Neural cell (in vitro differentiated cells): ENCODE measurements at regions not wholly inside any gene's neighbourhood (a gene's known extent, or its start where the extent isn't known, plus 50 kb on each side); places are given as distances from the start of the nearest gene placed in this dataset.

Source experiments
- H2AFZ ChIP-seq: fragments of 200-600, 300-800 bp; sonication (generic), shearing (Covaris generic); 2 replicates; pipeline ENCODE4 v1.6.0; 2014; ENCODE audit warnings: low read depth, mild to moderate bottlenecking, antibody characterized with exemption, low read length, moderate library complexity
- H3F3A ChIP-seq: fragments of 200-600 bp; shearing (Covaris generic); 2 replicates; pipeline ENCODE4 v1.6.1; 2016; ENCODE audit warnings: mild to moderate bottlenecking, moderate library complexity, mixed read lengths, antibody characterized with exemption, low read length; ENCODE audit not compliant: insufficient read depth, poor library complexity, severe bottlenecking
- H3K27ac ChIP-seq: fragments of 200-600, 300-800 bp; sonication (generic), shearing (Covaris generic); 2 replicates; pipeline ENCODE4 v1.5.1; 2014; ENCODE audit warnings: mild to moderate bottlenecking, low read length, moderate library complexity
- H3K27me3 ChIP-seq: fragments of 300-800, 200-600 bp; sonication (generic), shearing (Covaris generic); 2 replicates; pipeline ENCODE4 v1.6.0; 2014; ENCODE audit warnings: mild to moderate bottlenecking, low read depth, low read length, moderate library complexity; ENCODE audit not compliant: insufficient read depth
- H3K36me3 ChIP-seq: fragments of 300-800, 200-600 bp; sonication (generic), shearing (Covaris generic); 2 replicates; pipeline ENCODE4 v1.5.1; 2014; ENCODE audit warnings: mild to moderate bottlenecking, antibody characterized with exemption, low read length, moderate library complexity; ENCODE audit not compliant: insufficient read depth
- H3K4me2 ChIP-seq: fragments of 300-800, 200-600 bp; sonication (generic), shearing (Covaris generic); 2 replicates; pipeline ENCODE4 v1.6.0; 2014; ENCODE audit warnings: mild to moderate bottlenecking, low read length
- H3K4me3 ChIP-seq: fragments of 300-800, 200-600 bp; sonication (generic), shearing (Covaris generic); 2 replicates; pipeline ENCODE4 v1.5.1; 2014; ENCODE audit warnings: mild to moderate bottlenecking, low read length, moderate library complexity
- H3K79me2 ChIP-seq: fragments of 200-600 bp; shearing (Covaris generic); replicated peaks from 2 replicates; pipeline ENCODE4 v1.6.0; 2014; ENCODE audit warnings: mild to moderate bottlenecking, low read length, moderate library complexity; ENCODE audit not compliant: insufficient read depth
- H3K9ac ChIP-seq: fragments of 300-800, 200-600 bp; sonication (generic), shearing (Covaris generic); 2 replicates; pipeline ENCODE4 v1.6.1; 2016; ENCODE audit warnings: mild to moderate bottlenecking, low read length, mixed read lengths
- H3K9me2 ChIP-seq: fragments of 200-600 bp; shearing (Covaris generic); 2 replicates; pipeline ENCODE4 v1.6.1; 2016; ENCODE audit warnings: mild to moderate bottlenecking, low read length, mixed read lengths; ENCODE audit not compliant: insufficient read depth
- H3K9me3 ChIP-seq: fragments of 200-600, 300-800 bp; sonication (generic), shearing (Covaris generic); 2 replicates; pipeline ENCODE4 v1.6.1; 2016; ENCODE audit warnings: mild to moderate bottlenecking, mixed run types, low read length, moderate library complexity, mixed read lengths
- H4K20me1 ChIP-seq: fragments of 200-600 bp; shearing (Covaris generic); 2 replicates; pipeline ENCODE4 v1.6.1; 2016; ENCODE audit warnings: mild to moderate bottlenecking, mixed run types; ENCODE audit not compliant: insufficient read depth
- EP300 ChIP-seq: fragments of 450-650 bp; conservative IDR thresholded peaks from 2 replicates; pipeline ENCODE4 v1.6.1; 2014; ENCODE audit warnings: antibody characterized with exemption, mild to moderate bottlenecking, moderate library complexity; ENCODE audit not compliant: poor library complexity, severe bottlenecking
- EZH2 ChIP-seq: fragments of 200-600, 300-800 bp; shearing (Covaris generic), sonication (generic); IDR thresholded peaks from 2 replicates; pipeline ENCODE4 v1.6.1; 2014; ENCODE audit warnings: antibody characterized with exemption, low read length, borderline replicate concordance, mild to moderate bottlenecking; ENCODE audit not compliant: insufficient read depth, poor library complexity, severe bottlenecking
- MXI1 ChIP-seq: fragments of 450-650 bp; conservative IDR thresholded peaks from 2 replicates; pipeline ENCODE4 v1.6.1; 2014; ENCODE audit warnings: antibody characterized with exemption, mild to moderate bottlenecking; ENCODE audit not compliant: poor library complexity, severe bottlenecking
- POLR2AphosphoS5 ChIP-seq: IDR thresholded peaks from 2 replicates; pipeline ENCODE4 v1.6.1; 2012
- RAD21 ChIP-seq: fragments of 450-650 bp; conservative IDR thresholded peaks from 2 replicates; pipeline ENCODE4 v1.6.1; 2014; ENCODE audit warnings: antibody characterized with exemption, mild to moderate bottlenecking, moderate library complexity
- SMC3 ChIP-seq: fragments of 450-650 bp; conservative IDR thresholded peaks from 2 replicates; pipeline ENCODE4 v1.6.1; 2014; ENCODE audit warnings: antibody characterized with exemption, mild to moderate bottlenecking, moderate library complexity; ENCODE audit not compliant: poor library complexity
- TAF1 ChIP-seq: IDR thresholded peaks from 2 replicates; pipeline ENCODE4 v1.6.1; 2012; ENCODE audit warnings: low read depth
- TF ChIP-seq, protein P1 (sequence below): fragments of 450-650 bp; IDR thresholded peaks from 2 replicates; pipeline ENCODE4 v1.5.1; 2014; ENCODE audit warnings: antibody characterized with exemption, mild to moderate bottlenecking, moderate library complexity; ENCODE audit not compliant: poor library complexity, severe bottlenecking
- TF ChIP-seq, protein P2 (sequence below): IDR thresholded peaks from 2 replicates; pipeline ENCODE4 v1.6.1; 2012; ENCODE audit warnings: borderline replicate concordance

DNA sequence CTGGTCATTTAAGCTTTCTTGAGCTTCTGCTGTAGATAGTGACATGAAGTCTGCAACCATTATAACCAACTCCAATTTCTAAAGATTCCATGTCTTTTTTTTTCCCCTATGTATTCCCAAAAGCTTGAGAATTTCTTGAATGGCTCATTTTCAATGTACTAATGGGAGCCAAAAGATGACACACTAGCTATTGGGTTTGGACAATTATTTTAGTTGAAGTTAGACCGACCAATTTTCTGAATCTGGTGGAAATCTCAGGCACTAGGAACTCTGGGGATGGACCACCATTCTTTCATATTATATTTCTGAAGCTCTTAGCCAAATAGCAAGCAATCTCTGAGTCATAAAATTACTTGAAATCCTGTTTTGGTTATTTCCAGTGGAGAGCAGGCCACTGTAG is 617.4 kb upstream of the ADAMTS5 start:
- H3K9me3 ChIP-seq, result no peaks in the 10 kb centered on the region
- TF ChIP-seq MXI1 (no peak), SMC3 (no peak), EP300 (no peak), RAD21 (no peak), TAF1 (no peak), POLR2AphosphoS5 (no peak), EZH2 (no peak)
- TF ChIP-seq, protein P1, sequence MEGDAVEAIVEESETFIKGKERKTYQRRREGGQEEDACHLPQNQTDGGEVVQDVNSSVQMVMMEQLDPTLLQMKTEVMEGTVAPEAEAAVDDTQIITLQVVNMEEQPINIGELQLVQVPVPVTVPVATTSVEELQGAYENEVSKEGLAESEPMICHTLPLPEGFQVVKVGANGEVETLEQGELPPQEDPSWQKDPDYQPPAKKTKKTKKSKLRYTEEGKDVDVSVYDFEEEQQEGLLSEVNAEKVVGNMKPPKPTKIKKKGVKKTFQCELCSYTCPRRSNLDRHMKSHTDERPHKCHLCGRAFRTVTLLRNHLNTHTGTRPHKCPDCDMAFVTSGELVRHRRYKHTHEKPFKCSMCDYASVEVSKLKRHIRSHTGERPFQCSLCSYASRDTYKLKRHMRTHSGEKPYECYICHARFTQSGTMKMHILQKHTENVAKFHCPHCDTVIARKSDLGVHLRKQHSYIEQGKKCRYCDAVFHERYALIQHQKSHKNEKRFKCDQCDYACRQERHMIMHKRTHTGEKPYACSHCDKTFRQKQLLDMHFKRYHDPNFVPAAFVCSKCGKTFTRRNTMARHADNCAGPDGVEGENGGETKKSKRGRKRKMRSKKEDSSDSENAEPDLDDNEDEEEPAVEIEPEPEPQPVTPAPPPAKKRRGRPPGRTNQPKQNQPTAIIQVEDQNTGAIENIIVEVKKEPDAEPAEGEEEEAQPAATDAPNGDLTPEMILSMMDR, result no peak
- TF ChIP-seq, protein P2, sequence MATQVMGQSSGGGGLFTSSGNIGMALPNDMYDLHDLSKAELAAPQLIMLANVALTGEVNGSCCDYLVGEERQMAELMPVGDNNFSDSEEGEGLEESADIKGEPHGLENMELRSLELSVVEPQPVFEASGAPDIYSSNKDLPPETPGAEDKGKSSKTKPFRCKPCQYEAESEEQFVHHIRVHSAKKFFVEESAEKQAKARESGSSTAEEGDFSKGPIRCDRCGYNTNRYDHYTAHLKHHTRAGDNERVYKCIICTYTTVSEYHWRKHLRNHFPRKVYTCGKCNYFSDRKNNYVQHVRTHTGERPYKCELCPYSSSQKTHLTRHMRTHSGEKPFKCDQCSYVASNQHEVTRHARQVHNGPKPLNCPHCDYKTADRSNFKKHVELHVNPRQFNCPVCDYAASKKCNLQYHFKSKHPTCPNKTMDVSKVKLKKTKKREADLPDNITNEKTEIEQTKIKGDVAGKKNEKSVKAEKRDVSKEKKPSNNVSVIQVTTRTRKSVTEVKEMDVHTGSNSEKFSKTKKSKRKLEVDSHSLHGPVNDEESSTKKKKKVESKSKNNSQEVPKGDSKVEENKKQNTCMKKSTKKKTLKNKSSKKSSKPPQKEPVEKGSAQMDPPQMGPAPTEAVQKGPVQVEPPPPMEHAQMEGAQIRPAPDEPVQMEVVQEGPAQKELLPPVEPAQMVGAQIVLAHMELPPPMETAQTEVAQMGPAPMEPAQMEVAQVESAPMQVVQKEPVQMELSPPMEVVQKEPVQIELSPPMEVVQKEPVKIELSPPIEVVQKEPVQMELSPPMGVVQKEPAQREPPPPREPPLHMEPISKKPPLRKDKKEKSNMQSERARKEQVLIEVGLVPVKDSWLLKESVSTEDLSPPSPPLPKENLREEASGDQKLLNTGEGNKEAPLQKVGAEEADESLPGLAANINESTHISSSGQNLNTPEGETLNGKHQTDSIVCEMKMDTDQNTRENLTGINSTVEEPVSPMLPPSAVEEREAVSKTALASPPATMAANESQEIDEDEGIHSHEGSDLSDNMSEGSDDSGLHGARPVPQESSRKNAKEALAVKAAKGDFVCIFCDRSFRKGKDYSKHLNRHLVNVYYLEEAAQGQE, result no peak
- no peaks in the 10 kb centered on the region for H4K20me1 ChIP-seq
- H3K79me2 ChIP-seq, result no peaks in the 10 kb centered on the region
- H3K4me2 ChIP-seq, result no peak overlapping the region
- H2AFZ ChIP-seq, result no peak overlapping the region
- H3F3A ChIP-seq, result no peaks in the 10 kb centered on the region
- no peak overlapping the region for H3K4me3 ChIP-seq
- H3K9me2 ChIP-seq, result no peaks in the 10 kb centered on the region
- no peak overlapping the region for H3K9ac ChIP-seq
- no peaks in the 10 kb centered on the region for H3K27me3 ChIP-seq
- H3K36me3 ChIP-seq, result no peaks in the 10 kb centered on the region
- H3K27ac ChIP-seq, result no peak overlapping the region

DNA sequence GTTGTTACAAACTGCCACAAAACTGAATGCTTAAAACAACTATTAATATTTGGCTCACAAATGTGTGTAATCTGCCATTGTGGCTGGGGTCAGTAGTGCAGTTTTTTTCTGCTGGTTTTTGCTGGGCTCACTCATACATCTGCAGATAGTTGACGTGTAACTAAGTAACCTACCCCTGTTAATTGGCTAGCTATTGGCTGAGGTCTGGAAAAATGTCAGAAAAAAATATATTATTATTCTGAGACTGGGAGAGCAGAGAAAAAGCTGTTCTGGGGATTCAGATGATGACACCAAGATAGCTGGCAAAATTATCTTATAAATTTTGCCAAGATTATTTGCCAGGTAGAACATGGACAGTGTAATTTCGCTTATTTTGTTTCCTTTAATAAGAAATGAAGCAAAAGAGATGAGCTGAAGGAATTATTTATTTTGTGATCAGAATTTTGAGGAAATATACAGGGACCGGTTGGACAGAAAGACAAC is 616.1 kb upstream of the ADAMTS5 start:
- Histone ChIP-seq H3K27me3 (no peaks in the 10 kb centered on the region), H3K9me3 (no peaks in the 10 kb centered on the region), H3K9me2 (no peaks in the 10 kb centered on the region), H3F3A (no peaks in the 10 kb centered on the region), H3K27ac (no peak overlapping the region), H3K4me2 (no peak overlapping the region), H2AFZ (no peak overlapping the region), H4K20me1 (no peaks in the 10 kb centered on the region), H3K79me2 (no peaks in the 10 kb centered on the region), H3K9ac (no peak overlapping the region), H3K4me3 (no peak overlapping the region), H3K36me3 (no peaks in the 10 kb centered on the region)
- TF ChIP-seq SMC3 (no peak), EZH2 (no peak), RAD21 (no peak), TAF1 (no peak), EP300 (no peak), MXI1 (no peak)
- TF ChIP-seq, protein P1, result no peak
- TF ChIP-seq, protein P2, result no peak
